NOMO-1 treated with dmso at 0.1 percent for 144 hours (cell line): ENCODE measurements at regions not wholly inside any gene's neighbourhood (a gene's known extent, or its start where the extent isn't known, plus 50 kb on each side); places are given as distances from the start of the nearest gene placed in this dataset.

Source experiments
- DNase-seq: peaks from one replicate; lab custom pipeline; 2025; ENCODE audit not compliant: unreplicated experiment; lab: John Stamatoyannopoulos, UW

- DNase-seq: no peak
Measured at GRCh38 chr11:87972133-87972532, 203.1 kb downstream of the RAB38 start.

- DNase-seq: no peak
Measured at GRCh38 chr11:87971354-87971753, 203.9 kb downstream of the RAB38 start.

GRCh38 chr11:87970762-87971161 is 204.5 kb downstream of the RAB38 start:
- DNase-seq: no peak

GRCh38 chr11:87967459-87967858 is 207.8 kb downstream of the RAB38 start:
- DNase-seq: no peak

GRCh38 chr11:87966694-87967093 is 208.5 kb downstream of the RAB38 start:
- DNase-seq: no peak

- no peak for DNase-seq
Measured at GRCh38 chr11:87966216-87966615, 209.0 kb downstream of the RAB38 start.

- DNase-seq: no peak
Measured at GRCh38 chr11:87961606-87962005, 213.6 kb downstream of the RAB38 start.

- no peak for DNase-seq
Measured at GRCh38 chr11:87957961-87958360, 217.3 kb downstream of the RAB38 start.

GRCh38 chr11:87954476-87954875 is 220.8 kb downstream of the RAB38 start:
- DNase-seq: no peak

- DNase-seq: no peak
Measured at GRCh38 chr11:87942786-87943185, 232.5 kb downstream of the RAB38 start.

- DNase-seq: no peak
Measured at GRCh38 chr11:87934182-87934581, 241.1 kb downstream of the RAB38 start.

- DNase-seq: no peak
Measured at GRCh38 chr11:87926250-87926970, 248.8 kb downstream of the RAB38 start.

GRCh38 chr11:87924125-87924524 is 251.1 kb downstream of the RAB38 start:
- DNase-seq: no peak

GRCh38 chr11:87917111-87917510 is 258.1 kb downstream of the RAB38 start:
- no peak for DNase-seq

- DNase-seq: no peak
Measured at GRCh38 chr11:87909178-87909577, 266.1 kb downstream of the RAB38 start.

GRCh38 chr11:87908086-87908485 is 267.2 kb downstream of the RAB38 start:
- no peak for DNase-seq

- no peak for DNase-seq
Measured at GRCh38 chr11:87903345-87903744, 271.9 kb downstream of the RAB38 start.

- DNase-seq: no peak
Measured at GRCh38 chr11:87901341-87901740, 273.9 kb downstream of the RAB38 start.

GRCh38 chr11:87897921-87898320 is 277.3 kb downstream of the RAB38 start:
- no peak for DNase-seq

GRCh38 chr11:87897071-87897470 is 278.2 kb downstream of the RAB38 start:
- DNase-seq: no peak

- no peak for DNase-seq
Measured at GRCh38 chr11:87894961-87895360, 280.3 kb downstream of the RAB38 start.

- DNase-seq: no peak
Measured at GRCh38 chr11:87892291-87892690, 283.0 kb downstream of the RAB38 start.

GRCh38 chr11:87889126-87889525 is 286.1 kb downstream of the RAB38 start:
- no peak for DNase-seq
